Dedifferentiated amniotic fluid mesenchymal stem cell (primary cell): ENCODE measurements at regions not wholly inside any gene's neighbourhood (a gene's known extent, or its start where the extent isn't known, plus 50 kb on each side); places are given as distances from the start of the nearest gene placed in this dataset.
A peak's percentile ranks its signal among the peaks of the same experiment; 100 is the strongest.

ENCODE experiments used
- DNase-seq: peaks from one replicate; pipeline ENCODE4 v3.0.0-alpha.2; 2016; ENCODE audit errors: extremely low spot score

DNA sequence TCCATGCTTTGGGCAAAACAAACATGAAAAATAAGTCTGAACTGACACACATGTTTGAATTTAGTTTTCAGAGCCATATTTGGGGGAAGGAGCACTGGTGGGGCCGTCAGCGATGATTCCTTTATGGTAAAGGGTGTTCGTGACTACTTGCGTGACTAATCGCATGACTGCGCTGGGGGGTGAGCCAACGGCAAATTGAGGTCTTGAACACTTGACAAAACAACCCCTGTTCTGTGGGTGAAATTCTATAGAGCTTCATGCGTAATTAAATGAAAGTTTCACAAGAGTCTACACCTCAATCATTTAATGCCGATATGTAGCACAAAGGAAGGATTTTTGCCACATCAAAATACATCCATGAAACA is 127.5 kb upstream of the CYP1B1 start:
- DNase-seq: no peak

DNA sequence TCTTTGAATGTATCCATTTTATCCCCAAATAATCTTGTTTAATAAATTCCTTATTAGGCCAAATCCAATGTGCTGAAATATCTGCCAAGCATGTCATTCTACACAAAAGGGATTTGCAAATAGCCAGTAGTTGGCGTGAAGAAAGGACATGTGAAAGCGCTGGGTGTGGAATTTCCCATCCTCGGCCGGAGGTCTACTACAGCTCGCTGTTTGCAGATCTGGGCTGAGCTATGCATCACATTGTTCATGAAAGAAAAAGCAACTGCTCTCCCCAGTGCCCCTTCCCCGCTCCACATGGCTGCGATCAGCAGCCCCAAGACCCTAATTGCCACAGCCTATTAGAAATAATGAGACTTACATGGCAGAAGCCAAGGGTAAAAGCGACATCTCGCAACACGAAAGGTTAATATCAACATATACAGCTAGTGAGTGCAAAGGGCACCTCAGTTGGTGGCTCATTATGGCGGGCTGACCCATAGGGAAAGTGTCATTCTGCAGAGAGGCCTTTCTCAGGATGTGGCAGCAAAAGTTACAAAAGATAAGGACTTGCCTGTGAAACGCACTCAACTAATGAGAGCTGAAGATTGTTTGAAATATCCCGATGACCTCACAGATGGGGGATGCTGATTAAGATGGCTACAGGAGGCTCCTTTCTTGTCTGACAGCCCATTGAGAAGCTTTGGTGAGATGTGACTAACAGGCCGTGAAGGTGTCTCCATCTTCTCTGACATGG is 126.9 kb upstream of the CYP1B1 start:
- DNase-seq: no peak

DNA sequence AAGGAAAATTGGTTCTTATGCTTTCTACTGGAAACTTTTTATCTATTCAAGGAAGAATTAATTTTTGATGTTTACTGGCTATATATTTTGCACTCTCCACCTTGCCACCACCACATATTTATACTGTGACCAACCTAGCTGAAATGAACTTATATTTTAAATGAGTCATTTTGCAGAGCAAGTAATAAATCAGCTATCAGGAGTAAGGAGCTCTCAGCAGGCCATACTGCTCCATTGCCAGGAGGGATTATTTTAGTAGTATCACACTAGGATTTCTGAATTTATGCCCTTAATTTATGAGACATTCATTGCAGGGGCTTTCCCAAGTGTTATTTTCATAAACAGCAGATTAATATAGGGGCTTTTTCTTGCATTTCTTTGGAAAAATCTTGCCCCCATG is 125.8 kb upstream of the CYP1B1 start:
- no peak for DNase-seq

DNA sequence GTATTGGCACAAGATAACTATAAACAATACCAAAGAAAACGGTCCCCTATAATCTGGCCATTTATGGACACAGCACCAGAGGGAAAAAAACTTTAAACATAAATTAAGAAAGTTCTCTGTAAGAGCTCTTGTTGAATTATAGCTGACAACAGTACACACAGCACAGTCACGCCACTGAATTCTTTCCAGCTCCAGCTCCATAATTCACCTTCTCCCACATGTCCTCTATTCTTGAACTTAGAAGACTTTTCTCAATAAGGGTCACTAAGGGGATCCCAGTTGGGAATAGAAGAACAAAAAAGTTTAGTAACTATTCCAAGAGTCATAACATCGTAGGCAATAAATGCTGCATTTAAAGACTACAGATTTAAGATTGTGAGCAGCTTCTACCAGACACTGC is 124.6 kb upstream of the CYP1B1 start:
- no peak for DNase-seq

DNA sequence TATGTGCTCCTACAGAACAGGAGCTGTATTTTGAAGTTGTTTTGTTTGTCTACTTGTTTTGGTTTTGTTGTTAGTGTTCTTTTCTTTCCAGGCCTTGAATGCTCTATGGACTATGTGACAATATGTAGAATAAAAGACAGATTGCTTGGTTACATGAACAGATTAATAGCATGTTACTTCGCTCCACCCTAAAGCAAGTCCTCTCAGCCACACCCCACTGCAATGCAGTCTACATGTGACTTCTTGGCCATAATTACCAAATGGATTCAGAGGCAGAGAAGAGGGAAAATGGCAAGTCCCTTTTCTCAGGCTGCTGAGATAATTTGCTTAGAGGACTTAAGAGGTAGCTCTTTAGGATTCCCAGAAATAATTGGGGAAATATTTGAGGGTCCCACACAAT is 123.2 kb upstream of the CYP1B1 start:
- DNase-seq: no peak

DNA sequence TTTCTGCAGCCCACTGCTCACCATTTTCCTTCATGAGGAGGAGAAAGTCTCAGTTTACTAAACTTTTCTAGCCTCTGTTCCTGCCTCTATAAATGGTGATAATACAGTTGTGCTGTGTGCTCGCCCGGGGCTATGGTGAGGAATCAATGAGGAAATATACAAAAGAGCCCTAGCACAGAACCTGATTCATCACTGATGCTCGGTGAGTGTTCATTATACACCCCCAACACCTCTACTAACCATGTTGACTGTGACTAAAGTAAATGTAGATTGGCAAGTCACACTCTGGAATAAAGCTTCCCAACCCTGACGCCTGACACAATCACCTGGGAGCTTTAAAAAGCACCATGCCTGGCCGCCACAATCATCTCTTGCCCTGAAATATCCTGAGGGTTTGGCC is 118.8 kb upstream of the CYP1B1 start:
- DNase-seq: no peak

DNA sequence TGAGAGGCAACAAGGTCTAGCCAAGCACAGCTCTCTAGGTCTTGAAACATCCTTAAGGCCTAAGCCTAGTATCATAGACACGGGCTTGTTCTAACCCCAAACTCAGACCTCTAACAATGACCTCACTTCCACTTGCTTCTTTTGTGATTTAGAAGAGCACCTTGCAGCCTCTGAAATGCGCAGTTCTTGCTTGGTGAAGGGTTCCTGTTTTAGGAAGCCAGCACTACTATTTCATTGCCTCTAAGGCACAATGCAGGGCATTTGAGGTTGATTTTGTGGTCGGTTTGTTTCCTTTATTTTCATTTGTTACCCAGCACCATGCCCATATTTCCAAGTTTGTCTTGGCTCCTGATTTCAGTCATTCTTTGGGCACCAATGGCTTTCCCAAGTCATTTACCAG is 117.0 kb upstream of the CYP1B1 start:
- DNase-seq: no peak

DNA sequence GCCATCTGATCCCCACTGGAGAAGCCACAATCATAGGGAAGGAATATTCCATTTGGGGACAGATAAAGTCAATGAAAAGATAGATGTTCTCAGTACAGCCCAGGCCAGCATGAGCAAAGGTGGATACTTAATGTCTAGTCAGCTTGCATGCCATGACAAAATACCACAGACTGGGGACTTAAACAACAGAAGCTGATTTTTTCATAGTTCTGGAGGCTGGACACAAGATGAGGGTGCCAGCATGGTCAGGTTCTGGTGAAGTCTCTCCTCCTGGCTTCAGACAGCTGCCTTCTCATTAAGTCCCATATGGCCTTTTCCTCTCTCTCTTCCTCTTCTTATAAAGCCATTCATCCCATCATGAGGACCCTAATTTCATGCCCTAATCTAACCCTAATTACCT is 116.1 kb upstream of the CYP1B1 start:
- no peak for DNase-seq

DNA sequence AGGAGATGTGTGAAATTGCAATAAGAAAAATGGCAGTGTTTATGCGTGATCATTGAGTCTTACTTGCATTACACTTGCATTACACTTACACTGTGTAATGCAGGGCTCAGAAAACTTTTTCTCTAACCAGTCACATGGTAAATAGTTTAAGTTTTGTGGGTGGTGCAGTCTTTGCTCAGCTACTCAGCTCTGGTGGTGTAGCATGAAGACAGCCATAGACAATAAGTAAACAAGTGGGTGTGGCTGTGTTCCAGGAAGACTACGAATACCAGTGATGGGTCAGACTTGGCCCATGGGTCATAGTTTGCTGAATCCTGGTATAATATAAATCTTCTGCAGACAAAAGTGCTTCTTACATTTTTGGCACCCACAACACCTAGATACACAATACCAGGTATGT is 115.6 kb upstream of the CYP1B1 start:
- peak; percentile 40 for DNase-seq

DNA sequence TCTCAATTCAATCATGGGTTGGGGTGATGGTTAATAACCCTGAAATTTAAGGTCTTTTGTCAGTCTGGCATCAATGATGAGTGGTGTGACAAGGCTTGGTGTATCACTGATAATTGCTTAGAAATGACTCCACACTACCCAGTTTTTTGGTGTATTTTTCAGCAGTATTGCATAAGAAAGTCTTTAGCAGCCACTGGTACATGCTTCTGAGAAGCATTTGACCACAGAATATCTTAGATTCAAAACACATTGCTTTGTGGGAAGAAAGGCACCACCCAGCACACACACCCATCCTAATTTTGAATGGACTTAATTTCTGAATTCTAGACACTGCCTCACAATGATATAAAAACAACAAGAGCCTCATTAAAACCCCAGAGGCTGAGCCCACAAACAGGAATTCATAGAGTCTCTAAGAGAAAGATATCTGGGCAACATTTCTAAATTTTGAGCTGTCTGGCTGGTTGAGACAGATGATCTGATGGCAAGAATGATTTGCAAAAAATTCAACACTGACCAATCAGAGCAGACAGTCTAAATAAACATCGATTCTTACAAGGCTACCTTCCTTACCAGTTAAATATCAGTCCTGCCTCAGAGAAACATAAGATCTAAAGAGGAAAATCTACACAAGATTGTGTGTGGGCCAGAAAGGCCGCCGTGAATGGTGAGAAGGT is 114.7 kb upstream of the CYP1B1 start:
- peak; percentile 94 for DNase-seq

DNA sequence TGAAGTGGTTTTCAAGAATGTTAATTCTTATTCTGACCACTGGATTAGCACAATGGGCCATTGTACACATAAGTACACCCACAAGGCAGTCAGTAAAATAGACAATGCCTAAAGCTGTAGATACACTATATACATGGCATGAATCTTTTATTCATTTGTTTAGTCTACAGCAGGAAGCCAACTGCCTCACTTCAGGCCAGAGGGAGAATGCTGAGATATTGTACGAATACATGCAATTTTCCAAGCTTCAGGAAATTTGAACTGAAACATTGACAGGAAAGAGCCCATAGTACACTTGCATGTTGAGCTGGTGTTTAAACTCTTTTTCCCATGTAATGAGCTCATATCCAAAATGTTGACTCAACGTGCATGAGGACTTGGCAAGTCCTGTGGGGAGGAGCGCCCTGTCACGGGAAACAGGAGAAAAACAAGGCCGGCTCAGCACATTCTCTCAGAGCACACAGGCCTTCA is 111.6 kb upstream of the CYP1B1 start:
- DNase-seq: no peak

DNA sequence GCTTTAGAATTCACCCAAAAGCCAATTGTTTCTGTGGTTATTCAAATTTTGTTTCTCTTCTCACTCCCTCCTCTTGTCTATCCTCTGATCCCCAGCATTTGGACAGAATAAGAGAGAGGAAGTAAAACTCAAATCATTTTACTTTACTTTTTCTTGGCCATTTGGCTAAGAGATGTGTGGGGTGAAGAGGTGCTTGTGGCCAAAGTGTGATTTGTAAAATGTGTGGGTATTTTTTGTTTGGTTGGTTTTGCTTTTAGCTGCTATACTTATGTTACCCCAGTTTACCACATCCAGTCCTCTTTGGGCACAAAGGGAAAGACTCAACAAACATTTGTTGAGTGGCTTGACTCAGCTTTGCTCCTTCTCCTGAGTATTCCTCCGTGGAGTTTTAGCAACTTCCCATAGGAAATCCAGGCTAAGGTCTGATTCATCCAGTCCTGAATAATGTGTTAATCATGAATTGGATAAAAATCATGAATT is 109.1 kb upstream of the CYP1B1 start:
- DNase-seq: no peak

DNA sequence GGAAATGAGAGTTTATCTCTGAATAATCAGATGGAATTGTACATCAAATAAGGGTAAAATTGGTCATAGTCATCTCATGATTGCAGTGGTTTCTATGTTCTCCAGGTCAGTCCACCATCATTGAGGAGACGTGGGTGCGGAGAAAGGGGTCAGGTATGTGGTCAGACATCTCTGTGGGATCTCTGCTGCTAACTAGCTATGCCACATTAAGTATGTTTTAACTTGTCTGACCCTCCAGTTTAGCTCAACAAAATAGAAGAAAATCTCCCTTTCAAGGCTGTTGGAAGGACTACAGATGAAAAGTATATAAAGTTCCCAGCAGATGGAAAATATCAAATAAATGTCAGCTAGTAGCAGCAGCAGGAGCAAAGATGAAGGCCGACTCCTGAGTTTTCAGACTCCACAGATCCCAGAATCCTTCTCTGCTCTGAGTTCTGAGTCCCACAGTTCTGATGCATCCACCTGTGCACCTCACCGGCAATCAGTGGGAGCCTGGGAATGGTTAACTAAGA is 106.6 kb upstream of the CYP1B1 start:
- DNase-seq: no peak

DNA sequence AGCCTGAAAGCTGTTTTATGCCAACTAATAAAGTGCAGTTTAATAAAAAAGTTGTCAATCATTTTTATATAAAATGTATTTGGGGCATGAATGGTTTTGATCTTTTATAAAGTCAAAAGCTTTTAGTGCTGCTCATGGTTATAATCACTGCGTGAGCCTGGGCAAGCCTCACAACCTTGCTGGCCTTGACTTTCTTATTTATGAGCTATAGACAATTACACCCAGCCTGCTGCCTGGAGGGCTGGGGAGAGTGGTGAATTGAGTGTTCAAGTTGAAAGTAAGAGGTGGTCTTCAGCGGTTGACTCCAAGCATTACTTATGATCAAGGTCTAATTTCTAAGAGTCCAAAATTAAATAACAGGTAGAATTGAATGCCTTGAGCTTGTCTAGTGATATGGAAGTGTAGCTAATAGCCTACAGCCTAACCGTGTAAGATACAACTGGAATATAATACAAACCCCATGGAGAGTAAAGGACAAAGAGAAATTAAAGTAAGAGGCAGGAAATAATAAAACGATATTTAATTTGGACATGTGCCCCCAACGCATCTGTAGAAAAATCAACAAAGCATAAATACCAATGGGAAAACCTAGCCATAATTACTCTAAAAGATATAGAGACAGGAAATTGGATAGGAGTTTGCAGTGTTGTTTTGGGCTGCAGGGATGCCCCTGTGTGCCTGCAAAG is 106.0 kb upstream of the CYP1B1 start:
- DNase-seq: no peak

DNA sequence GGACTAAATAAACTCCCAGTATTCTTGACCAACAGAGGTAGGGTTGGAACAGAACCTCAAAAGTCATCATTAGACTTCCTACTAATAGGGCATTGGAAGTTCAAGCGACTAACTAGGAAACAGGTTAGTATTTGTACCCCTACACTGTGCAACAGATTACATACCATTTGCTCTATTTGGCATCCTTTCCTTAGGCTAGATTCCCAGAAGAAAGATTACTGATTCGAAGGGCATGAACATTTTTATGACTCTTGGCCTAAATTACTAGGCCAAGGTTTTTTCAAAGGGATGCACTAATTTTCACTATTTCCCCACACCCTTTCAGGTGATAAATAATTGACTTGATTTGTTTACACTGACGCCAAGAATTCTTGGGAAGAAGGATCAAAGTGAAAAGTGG is 104.8 kb upstream of the CYP1B1 start:
- no peak for DNase-seq

DNA sequence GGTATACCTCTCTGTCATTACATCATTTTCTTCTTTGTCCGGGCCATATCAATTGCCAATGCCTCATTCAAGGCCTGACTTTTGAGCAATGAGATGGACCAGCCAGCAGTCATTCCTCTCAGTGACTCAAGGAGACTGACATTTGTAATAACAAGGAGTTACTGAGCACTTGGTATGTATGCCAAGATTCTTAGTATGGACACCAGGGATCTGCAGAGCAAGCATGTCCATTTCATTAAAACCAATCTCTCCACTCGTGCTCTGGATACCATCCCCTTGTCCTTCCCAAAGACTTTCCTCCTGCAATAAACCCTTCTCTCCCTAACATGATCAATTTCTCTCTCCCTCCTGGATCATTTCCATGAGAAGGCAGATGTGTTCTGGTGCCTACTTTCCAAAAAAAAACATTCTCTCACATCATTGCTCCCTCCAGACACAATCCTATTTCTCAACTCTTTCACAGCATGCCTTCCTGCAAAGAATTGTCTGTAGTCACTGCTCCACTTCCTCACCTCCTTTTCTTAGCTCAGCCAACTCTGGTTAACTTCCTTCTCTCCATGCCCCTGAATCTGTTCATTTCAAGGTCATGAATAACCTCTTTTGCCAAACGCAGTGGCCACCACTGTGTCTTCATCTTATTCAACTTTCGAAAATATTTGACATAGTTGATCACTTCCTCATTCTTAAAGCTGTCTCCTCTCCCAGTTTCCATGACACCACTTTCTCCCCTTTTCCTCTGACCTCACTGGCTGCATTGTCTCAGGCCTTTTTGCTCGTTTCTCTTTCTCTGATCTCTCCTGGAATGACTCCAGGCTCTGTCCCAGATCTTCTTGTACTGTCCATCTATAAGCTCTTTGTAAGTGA is 102.8 kb upstream of the CYP1B1 start:
- DNase-seq: peak; percentile 75

DNA sequence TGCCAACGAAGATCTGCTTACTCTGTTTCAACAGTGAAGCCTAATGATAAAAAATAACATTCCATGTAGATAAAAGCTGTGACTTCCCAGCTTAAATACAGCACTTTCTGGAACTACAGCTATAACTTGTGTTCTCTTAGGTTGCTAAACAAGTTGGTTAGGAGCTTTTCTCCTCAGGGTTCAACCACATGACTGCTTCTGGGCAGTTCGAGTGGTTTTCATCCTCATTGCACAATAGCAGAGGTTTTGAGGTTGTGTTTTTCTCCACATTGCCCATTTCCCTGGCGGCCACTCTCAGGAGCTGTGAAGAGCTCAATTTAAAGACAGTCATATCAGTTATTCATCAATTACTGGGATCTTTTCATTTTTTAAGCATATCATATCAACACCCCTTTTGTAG is 102.2 kb upstream of the CYP1B1 start:
- no peak for DNase-seq

DNA sequence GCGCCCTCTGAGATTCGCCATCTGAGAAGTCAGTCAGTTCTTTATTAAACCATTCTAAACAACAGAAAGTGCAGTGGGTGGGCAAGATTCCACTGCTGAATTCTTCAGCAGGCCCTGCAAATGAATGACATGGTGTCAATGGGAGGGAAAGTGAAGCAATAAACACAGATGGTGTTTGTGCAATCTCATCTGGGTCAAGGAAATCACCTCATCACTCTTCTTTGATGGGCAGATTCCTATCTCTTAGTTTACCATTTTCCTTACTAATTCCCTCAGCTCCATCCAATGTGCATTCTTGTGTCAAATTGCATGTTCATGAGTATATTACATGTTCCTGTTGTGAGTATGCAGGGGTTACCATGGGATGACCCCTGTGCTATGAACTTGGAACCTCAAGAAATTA is 100.7 kb upstream of the CYP1B1 start:
- no peak for DNase-seq

DNA sequence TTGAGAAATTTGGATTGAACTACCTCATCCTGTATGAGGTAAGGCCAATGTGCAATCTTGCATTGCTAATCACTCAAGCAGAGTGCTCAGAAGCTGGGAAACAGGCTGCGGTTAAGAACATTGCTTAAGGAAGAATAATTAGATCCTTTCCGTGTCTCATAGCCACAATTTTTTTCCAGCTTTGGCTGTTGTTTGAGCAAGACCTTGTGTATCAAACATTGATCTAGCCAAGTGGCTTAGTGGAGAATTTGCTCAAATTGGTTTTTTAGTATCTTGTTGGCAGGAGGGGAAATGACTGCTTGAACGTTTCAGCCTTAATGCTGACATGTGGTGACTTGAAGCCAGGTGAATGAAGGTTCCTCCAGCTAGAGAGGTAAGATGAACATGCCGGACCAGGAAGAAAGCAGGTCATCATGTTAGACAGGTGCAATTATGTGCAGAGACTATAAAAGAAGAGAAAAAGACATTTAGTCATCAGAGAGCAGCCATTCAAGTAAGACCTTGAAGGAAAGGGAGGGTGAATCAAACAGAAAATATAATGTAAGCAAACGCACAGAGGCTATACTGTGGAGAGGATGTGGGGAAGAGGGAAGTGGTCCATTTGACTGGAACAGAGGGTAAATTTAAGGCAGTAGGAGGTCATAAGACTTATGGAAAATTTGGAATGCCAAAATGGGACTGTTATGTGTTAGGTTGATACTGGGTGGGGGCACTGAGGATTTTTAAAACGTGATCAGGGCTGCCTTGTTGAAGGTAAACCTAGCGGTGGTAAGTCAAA is 98.9 kb upstream of the CYP1B1 start:
- peak; percentile 97 for DNase-seq

DNA sequence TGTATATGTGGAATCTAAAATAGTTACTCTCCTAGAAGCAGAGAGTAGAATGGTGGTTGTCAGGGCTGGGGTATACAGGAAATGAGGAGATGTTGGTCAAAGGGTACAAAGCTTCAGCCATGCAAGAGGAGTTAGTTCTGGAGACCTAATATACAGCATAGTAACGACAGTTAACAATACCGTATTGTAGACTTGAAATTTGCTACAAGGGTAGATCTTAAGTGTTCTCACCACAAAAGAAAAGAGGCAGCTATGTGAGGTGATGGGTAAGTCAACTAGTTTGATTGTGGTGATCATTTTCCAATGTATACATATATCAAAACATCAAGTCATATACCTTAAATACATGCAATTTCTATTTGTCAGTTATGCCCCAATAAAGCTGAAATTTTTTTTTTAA is 98.2 kb upstream of the CYP1B1 start:
- no peak for DNase-seq

DNA sequence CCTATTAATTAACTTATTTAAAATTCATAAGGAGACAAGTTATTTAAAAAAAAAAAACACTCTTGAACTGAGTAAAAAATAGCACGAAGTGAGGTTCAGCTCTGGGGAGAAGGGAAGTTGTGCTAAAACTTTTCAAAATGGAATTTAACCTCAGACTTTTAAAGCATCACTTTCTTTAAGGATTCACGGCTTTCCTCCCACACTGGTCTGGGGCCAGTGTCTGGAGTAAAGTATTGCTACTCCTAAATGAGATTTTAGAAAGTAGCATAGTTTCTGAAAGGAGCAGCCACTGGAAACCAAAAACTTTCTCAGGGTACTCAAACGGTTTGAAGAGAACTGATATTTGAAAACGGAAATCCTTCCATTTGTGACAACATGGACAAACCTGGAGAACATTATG is 97.7 kb upstream of the CYP1B1 start:
- no peak for DNase-seq
